ENCODE measurements at regions not wholly inside any gene's neighbourhood (a gene's known extent, or its start where the extent isn't known, plus 50 kb on each side); places are given as distances from the start of the nearest gene placed in this dataset.

GRCh38 chr3:78088006-78088405 is 1048.1 kb downstream of the ROBO2 start:
- Histone ChIP-seq H3K36me3 (replicated peaks in 1 of 2; ENCODE audit: control insufficient read depth in 1 of 2, insufficient read depth in 2 of 2, low read length in 2 of 2) (no peaks in the 10 kb centered on the region), H3K4me1 (ENCODE audit: control insufficient read depth in 1 of 2, insufficient read depth in 2 of 2, low read length in 2 of 2) (no peaks in the 10 kb centered on the region), H3K4me2 (replicated peaks; ENCODE audit: extremely low read depth, low read length, poor library complexity, severe bottlenecking) (no peak overlapping the region), H3K27ac (ENCODE audit: low read depth in 1 of 2, low read length in 2 of 2) (no peak overlapping the region), H3K4me3 (replicated peaks in 1 of 3; ENCODE audit: low read depth in 2 of 3, low read length in 3 of 3) (no peak overlapping the region), H2AFZ (ENCODE audit: insufficient read depth, low read depth, low read length, poor library complexity, severe bottlenecking) (no peak overlapping the region), H3K9me3 (replicated peaks in 1 of 2; ENCODE audit: control insufficient read depth in 1 of 2, insufficient read depth in 1 of 2, low read length in 2 of 2) (peaks cover 0 to 2% of the 10 kb centered on the region in 2 donors), H3K27me3 (ENCODE audit: control insufficient read depth in 2 of 2, insufficient read depth in 2 of 2, low read length in 2 of 2) (no peaks in the 10 kb centered on the region), H4K20me1 (ENCODE audit: insufficient read depth, low read length) (no peaks in the 10 kb centered on the region), H3K9ac (ENCODE audit: insufficient read depth, low read length, poor library complexity, severe bottlenecking) (no peak overlapping the region), H3K79me2 (ENCODE audit: insufficient read depth, low read length) (no peaks in the 10 kb centered on the region)
- Mint-ChIP-seq H3K27me3 (ENCODE audit: low read depth in 3 of 3) (no peaks in the 10 kb centered on the region), H3K4me3 (no peak overlapping the region), H3K27ac (no peak overlapping the region), H3K36me3 (no peaks in the 10 kb centered on the region), H3K4me1 (no peaks in the 10 kb centered on the region), H3K9me3 (peaks cover 0 to 4% (median 2%) of the 10 kb centered on the region in 7 donors)
- no peak for TF ChIP-seq CTCF (IDR thresholded peaks at IDR 0.05)
- intact Hi-C loops (cut with micrococcal nuclease): no loop called here
- WGBS (ENCODE audit: insufficient coverage): no CpG with 5 or more reads among the region's 2 CpGs
- DNase-seq: no peak

GRCh38 chr3:78090382-78090781 is 1050.5 kb downstream of the ROBO2 start:
- Histone ChIP-seq H3K4me2 (replicated peaks; ENCODE audit: extremely low read depth, low read length, poor library complexity, severe bottlenecking) (no peak overlapping the region), H3K36me3 (replicated peaks in 1 of 2; ENCODE audit: control insufficient read depth in 1 of 2, insufficient read depth in 2 of 2, low read length in 2 of 2) (no peaks in the 10 kb centered on the region), H3K4me3 (replicated peaks in 1 of 3; ENCODE audit: low read depth in 2 of 3, low read length in 3 of 3) (no peak overlapping the region), H2AFZ (ENCODE audit: insufficient read depth, low read depth, low read length, poor library complexity, severe bottlenecking) (no peak overlapping the region), H4K20me1 (ENCODE audit: insufficient read depth, low read length) (no peaks in the 10 kb centered on the region), H3K9ac (ENCODE audit: insufficient read depth, low read length, poor library complexity, severe bottlenecking) (no peak overlapping the region), H3K27ac (ENCODE audit: low read depth in 1 of 2, low read length in 2 of 2) (no peak overlapping the region), H3K4me1 (ENCODE audit: control insufficient read depth in 1 of 2, insufficient read depth in 2 of 2, low read length in 2 of 2) (no peaks in the 10 kb centered on the region), H3K79me2 (ENCODE audit: insufficient read depth, low read length) (no peaks in the 10 kb centered on the region), H3K9me3 (replicated peaks in 1 of 2; ENCODE audit: control insufficient read depth in 1 of 2, insufficient read depth in 1 of 2, low read length in 2 of 2) (peaks cover 7 to 11% of the 10 kb centered on the region in 2 donors), H3K27me3 (ENCODE audit: control insufficient read depth in 2 of 2, insufficient read depth in 2 of 2, low read length in 2 of 2) (no peaks in the 10 kb centered on the region)
- Mint-ChIP-seq H3K36me3 (no peaks in the 10 kb centered on the region), H3K9me3 (peaks cover 0 to 13% (median 4%) of the 10 kb centered on the region in 7 donors), H3K27ac (no peak overlapping the region), H3K4me1 (no peaks in the 10 kb centered on the region), H3K4me3 (no peak overlapping the region), H3K27me3 (ENCODE audit: low read depth in 3 of 3) (no peaks in the 10 kb centered on the region)
- intact Hi-C loops (cut with micrococcal nuclease): no loop called here
- no peak for DNase-seq
- 84% methylated on average over 3 of the region's 3 CpGs for WGBS (ENCODE audit: insufficient coverage)
- TF ChIP-seq CTCF (IDR thresholded peaks at IDR 0.05): no peak

Measured in CD14-positive monocyte (primary cell).